ENCODE measurements at regions not wholly inside any gene's neighbourhood (a gene's known extent, or its start where the extent isn't known, plus 50 kb on each side); places are given as distances from the start of the nearest gene placed in this dataset.
"Not testable (repeated sequence)": the region's sequence is repeated elsewhere in the genome, so short reads cannot be mapped to it uniquely, and the experiment has no call there.

GRCh38 chr1:232344791-232345399, 285.0 kb downstream of the SIPA1L2 start:
- no peak for DNase-seq
- H3K27me3 ChIP-seq: no peaks in the 10 kb centered on the region
- H3K36me3 ChIP-seq: no peaks in the 10 kb centered on the region
- H3K4me1 ChIP-seq: no peaks in the 10 kb centered on the region
- no peaks in the 10 kb centered on the region for H3K9me3 ChIP-seq
- no peak for TF ChIP-seq CTCF (IDR thresholded peaks at IDR 0.05; ENCODE audit: low read depth, low read length)
- no peak overlapping the region for H3K4me3 ChIP-seq (ENCODE audit: low read depth, low read length)

GRCh38 chr1:232344186-232344585, 285.7 kb downstream of the SIPA1L2 start:
- not testable (repeated sequence) for H3K36me3 ChIP-seq; H3K4me3 ChIP-seq (ENCODE audit: low read depth, low read length); H3K4me1 ChIP-seq; H3K27me3 ChIP-seq; DNase-seq; H3K9me3 ChIP-seq

GRCh38 chr1:232340446-232340845, 289.5 kb downstream of the SIPA1L2 start:
- no peaks in the 10 kb centered on the region for H3K4me1 ChIP-seq
- no peak overlapping the region for H3K4me3 ChIP-seq (ENCODE audit: low read depth, low read length)
- H3K9me3 ChIP-seq: no peaks in the 10 kb centered on the region
- TF ChIP-seq CTCF (IDR thresholded peaks at IDR 0.05; ENCODE audit: low read depth, low read length): no peak
- no peak for DNase-seq
- H3K27me3 ChIP-seq: no peaks in the 10 kb centered on the region
- no peaks in the 10 kb centered on the region for H3K36me3 ChIP-seq

GRCh38 chr1:232339073-232339472, 290.9 kb downstream of the SIPA1L2 start:
- Histone ChIP-seq H3K36me3 (no peaks in the 10 kb centered on the region), H3K4me1 (no peaks in the 10 kb centered on the region), H3K27me3 (no peaks in the 10 kb centered on the region), H3K9me3 (no peaks in the 10 kb centered on the region), H3K4me3 (ENCODE audit: low read depth, low read length) (no peak overlapping the region)
- TF ChIP-seq CTCF (IDR thresholded peaks at IDR 0.05; ENCODE audit: low read depth, low read length): no peak
- DNase-seq: no peak

GRCh38 chr1:232335741-232336293, 294.1 kb downstream of the SIPA1L2 start:
- no peak for TF ChIP-seq CTCF (IDR thresholded peaks at IDR 0.05; ENCODE audit: low read depth, low read length)
- DNase-seq: no peak
- Histone ChIP-seq H3K4me1 (no peaks in the 10 kb centered on the region), H3K27me3 (no peaks in the 10 kb centered on the region), H3K4me3 (ENCODE audit: low read depth, low read length) (no peak overlapping the region), H3K36me3 (no peaks in the 10 kb centered on the region), H3K9me3 (peaks cover 2% of the 10 kb centered on the region; the same call in 1 of the 2 replicates)

GRCh38 chr1:232335261-232335660, 294.7 kb downstream of the SIPA1L2 start:
- Histone ChIP-seq H3K4me3 (ENCODE audit: low read depth, low read length) (no peak overlapping the region), H3K4me1 (no peaks in the 10 kb centered on the region), H3K27me3 (no peaks in the 10 kb centered on the region), H3K36me3 (no peaks in the 10 kb centered on the region), H3K9me3 (peaks cover 3% of the 10 kb centered on the region; the same call in 1 of the 2 replicates)
- TF ChIP-seq CTCF (IDR thresholded peaks at IDR 0.05; ENCODE audit: low read depth, low read length): no peak
- no peak for DNase-seq
